H1 (cell line): ENCODE measurements at regions not wholly inside any gene's neighbourhood (a gene's known extent, or its start where the extent isn't known, plus 50 kb on each side); places are given as distances from the start of the nearest gene placed in this dataset.

ENCODE experiments used
- CTCF ChIA-PET: fragments of 300-600 bp; sonication (Branson Sonifier 250); formaldehyde crosslinking; loops from one replicate; lab custom pipeline; 2021; ENCODE audit not compliant: partially characterized antibody; lab: Charles Lee
- POLR2A ChIA-PET: fragments of 300-600 bp; sonication (Branson Sonifier 250); formaldehyde crosslinking; loops from one replicate; lab custom pipeline; 2021; ENCODE audit warnings: inconsistent platforms; ENCODE audit not compliant: partially characterized antibody; lab: Charles Lee
- DNase-seq, 2 experiments: peaks; one replicate each; pipeline versions ENCODE4 v3.0.0 to v3.0.0-alpha.2; 2010 to 2022; ENCODE audit warnings: low spot score in 2 of 2, low read depth in 1 of 2, mixed read lengths in 1 of 2
- FAIRE-seq: peaks from 2 replicates; lab custom pipeline; 2011; peaks lifted over from hg19 to GRCh38; lab: Jason Lieb, UNC
- H2AFZ ChIP-seq: 2 replicates; pipeline ENCODE4 v1.8.1; 2012; ENCODE audit warnings: low read length, inconsistent platforms
- H2AK5ac ChIP-seq: 2 replicates; pipeline ENCODE4 v1.6.1; 2013; ENCODE audit warnings: low read depth, low read length
- H2BK120ac ChIP-seq: replicated peaks from 2 replicates; pipeline ENCODE3; 2013; ENCODE audit warnings: low read depth, low read length, inconsistent platforms
- H2BK12ac ChIP-seq: 2 replicates; pipeline ENCODE4 v1.6.1; 2013; ENCODE audit warnings: low read depth, low read length
- H2BK15ac ChIP-seq: 2 replicates; pipeline ENCODE4 v1.6.1; 2013; ENCODE audit warnings: low read length
- H2BK20ac ChIP-seq: 2 replicates; pipeline ENCODE4 v1.6.1; 2013; ENCODE audit warnings: low read length
- H2BK5ac ChIP-seq: 2 replicates; pipeline ENCODE4 v1.6.1; 2013; ENCODE audit warnings: low read depth, low read length
- H3K14ac ChIP-seq: 2 replicates; pipeline ENCODE4 v1.6.1; 2013; ENCODE audit warnings: inconsistent platforms; ENCODE audit not compliant: insufficient read length
- H3K18ac ChIP-seq: 2 replicates; pipeline ENCODE4 v1.6.1; 2013; ENCODE audit warnings: low read length; ENCODE audit errors: extremely low read depth
- H3K23ac ChIP-seq: 2 replicates; pipeline ENCODE4 v1.6.1; 2013; ENCODE audit warnings: inconsistent platforms; ENCODE audit not compliant: insufficient read length
- H3K23me2 ChIP-seq: 2 replicates; pipeline ENCODE4 v1.6.1; 2013; ENCODE audit warnings: low read depth, low read length
- H3K27ac ChIP-seq: 2 replicates; pipeline ENCODE4 v1.6.1; 2011; ENCODE audit warnings: low read depth, low read length, inconsistent platforms
- H3K27me3 ChIP-seq, 4 experiments: replicated peaks in 1 of 4; 1 replicate in 1 of 4; 2 replicates in 3 of 4; pipeline versions ENCODE4 v1.6.1 to v1.8.1; 2011 to 2013; ENCODE audit warnings: low read length in 3 of 4, mild to moderate bottlenecking in 3 of 4, inconsistent platforms in 2 of 4, mixed read lengths in 2 of 4, moderate library complexity in 1 of 4; ENCODE audit not compliant: control insufficient read depth in 3 of 4, insufficient read depth in 3 of 4; ENCODE audit errors: extremely low read depth in 1 of 4
- H3K36me3 ChIP-seq, 4 experiments: 2 replicates each; pipeline versions ENCODE4 v1.6.1 to v1.8.1; 2011 to 2013; ENCODE audit warnings: mild to moderate bottlenecking in 4 of 4, low read length in 3 of 4, moderate library complexity in 2 of 4, control low read depth in 1 of 4, inconsistent platforms in 1 of 4; ENCODE audit not compliant: insufficient read depth in 4 of 4, control insufficient read depth in 2 of 4
- H3K4ac ChIP-seq: replicated peaks from 2 replicates; pipeline ENCODE3; 2013; ENCODE audit warnings: low read length, low read depth, mixed read lengths, inconsistent platforms; ENCODE audit not compliant: insufficient read length
- H3K4me1 ChIP-seq, 4 experiments: replicated peaks in 1 of 4; 1 replicate in 1 of 4; 2 replicates in 3 of 4; pipeline versions ENCODE4 v1.6.1 to v1.8.1; 2011 to 2013; ENCODE audit warnings: low read length in 3 of 4, inconsistent platforms in 2 of 4, mixed read lengths in 1 of 4; ENCODE audit not compliant: insufficient read depth in 4 of 4, control insufficient read depth in 3 of 4
- H3K4me2 ChIP-seq, 2 experiments: 2 replicates each; pipeline versions ENCODE4 v1.6.1 to v1.8.1; 2011 to 2013; ENCODE audit warnings: low read depth in 2 of 2, low read length in 2 of 2, control low read depth in 1 of 2, inconsistent platforms in 1 of 2, mild to moderate bottlenecking in 1 of 2; ENCODE audit not compliant: insufficient read depth in 1 of 2
- H3K4me3 ChIP-seq, 4 experiments: fragments of 200-600, 300-600 bp in 1 of 4; sonication (generic), shearing (Covaris generic), sonication (Bioruptor Twin) in 1 of 4; 2 replicates each; pipeline versions ENCODE4 v1.5.1 to v1.8.1; 2011 to 2016; ENCODE audit warnings: low read length in 4 of 4, low read depth in 3 of 4, control low read depth in 2 of 4, inconsistent platforms in 2 of 4, mild to moderate bottlenecking in 2 of 4, mixed read lengths in 1 of 4, moderate library complexity in 1 of 4; ENCODE audit not compliant: insufficient read depth in 2 of 4; ENCODE audit errors: extremely low read depth in 1 of 4
- H3K56ac ChIP-seq: replicated peaks from 2 replicates; pipeline ENCODE3; 2013; ENCODE audit warnings: low read depth, mild to moderate bottlenecking, mixed read lengths, low read length, inconsistent platforms; ENCODE audit not compliant: insufficient read length
- H3K79me1 ChIP-seq: 2 replicates; pipeline ENCODE4 v1.6.1; 2013; ENCODE audit warnings: low read depth, low read length, control low read depth
- H3K79me2 ChIP-seq, 2 experiments: 2 replicates each; pipeline versions ENCODE4 v1.6.1 to v1.8.1; 2012 to 2013; ENCODE audit warnings: low read length in 2 of 2, mild to moderate bottlenecking in 2 of 2, inconsistent platforms in 1 of 2; ENCODE audit not compliant: insufficient read depth in 2 of 2, control insufficient read depth in 1 of 2
- H3K9ac ChIP-seq, 4 experiments: replicated peaks in 1 of 4; 1 replicate in 1 of 4; 2 replicates in 3 of 4; pipeline versions ENCODE4 v1.6.1 to v1.8.1; 2011 to 2013; ENCODE audit warnings: low read depth in 3 of 4, low read length in 3 of 4, control low read depth in 2 of 4, mild to moderate bottlenecking in 2 of 4, moderate library complexity in 2 of 4, inconsistent platforms in 1 of 4; ENCODE audit errors: extremely low read depth in 1 of 4
- H3K9me3 ChIP-seq, 2 experiments: 2 replicates each; pipeline versions ENCODE4 v1.6.1 to v1.8.1; 2012 to 2013; ENCODE audit warnings: mild to moderate bottlenecking in 2 of 2, moderate library complexity in 2 of 2, control low read depth in 1 of 2, inconsistent platforms in 1 of 2, low read depth in 1 of 2, low read length in 1 of 2, mixed read lengths in 1 of 2; ENCODE audit not compliant: insufficient read depth in 2 of 2
- H4K20me1 ChIP-seq, 2 experiments: replicated peaks in 1 of 2; 2 replicates each; pipeline versions ENCODE3 to v1.8.1; 2011 to 2013; ENCODE audit warnings: inconsistent platforms in 2 of 2, low read length in 2 of 2, mild to moderate bottlenecking in 1 of 2; ENCODE audit not compliant: insufficient read depth in 2 of 2, control insufficient read depth in 1 of 2
- H4K5ac ChIP-seq: 2 replicates; pipeline ENCODE4 v1.6.1; 2013; ENCODE audit warnings: low read length, low read depth, mixed read lengths, inconsistent platforms; ENCODE audit not compliant: insufficient read length
- H4K8ac ChIP-seq: 2 replicates; pipeline ENCODE4 v1.8.0; 2013; ENCODE audit warnings: mild to moderate bottlenecking, moderate library complexity, low read length, inconsistent platforms; ENCODE audit not compliant: insufficient read depth; ENCODE audit errors: extremely low read depth
- H4K91ac ChIP-seq: replicated peaks from 2 replicates; pipeline ENCODE3; 2013; ENCODE audit warnings: low read length, mixed read lengths, inconsistent platforms; ENCODE audit not compliant: insufficient read length
- BACH1 ChIP-seq: IDR thresholded peaks from 2 replicates; pipeline ENCODE4 v1.6.1; 2012; ENCODE audit warnings: low read length, improper control_type of control experiment
- CTBP2 ChIP-seq: IDR thresholded peaks from 2 replicates; pipeline ENCODE4 v1.7.0; 2011; ENCODE audit warnings: borderline replicate concordance, mild to moderate bottlenecking, moderate library complexity, mixed read lengths, low read length; ENCODE audit not compliant: insufficient read depth, insufficient read length
- GABPA ChIP-seq: IDR thresholded peaks from 2 replicates; pipeline ENCODE4 v1.6.1; 2011; ENCODE audit warnings: mild to moderate bottlenecking, low read length, moderate library complexity, borderline replicate concordance; ENCODE audit not compliant: insufficient read depth
- JUND ChIP-seq: IDR thresholded peaks from 2 replicates; pipeline ENCODE4 v1.6.1; 2011; ENCODE audit warnings: mild to moderate bottlenecking, improper control_type of control experiment, low read length
- PHF8 ChIP-seq: fragments of 200-600 bp; sonication (generic); conservative IDR thresholded peaks from 2 replicates; pipeline ENCODE4 v1.7.1; 2012; ENCODE audit warnings: low read depth, mild to moderate bottlenecking, inconsistent platforms, low read length, moderate library complexity
- SIRT6 ChIP-seq: IDR thresholded peaks from one replicate; pipeline ENCODE4 v1.7.1; 2012; ENCODE audit warnings: low read length, inconsistent platforms
- SIX5 ChIP-seq: IDR thresholded peaks from 2 replicates; pipeline ENCODE4 v1.6.1; 2011; ENCODE audit warnings: mild to moderate bottlenecking, low read depth, low read length
- TBP ChIP-seq: IDR thresholded peaks from 2 replicates; pipeline ENCODE4 v1.6.1; 2011; ENCODE audit warnings: low read depth, low read length, improper control_type of control experiment
- WGBS, 2 experiments: shearing (Covaris generic) in 1 of 2; methylation state at CpG; one replicate each; pipeline versions ENCODE4 v1.1.6 to v1.1.7; 2013 to 2015; ENCODE audit warnings: low lambda C conversion rate in 2 of 2, mixed read lengths in 2 of 2, inconsistent platforms in 1 of 2, low coverage in 1 of 2, missing lambda C conversion rate in 1 of 2; ENCODE audit not compliant: insufficient replicate concordance in 2 of 2, insufficient coverage in 1 of 2, insufficient read length in 1 of 2; ENCODE audit errors: extremely low coverage in 1 of 2, missing lambda C conversion rate in 1 of 2; 5-methylcytosine and 5-hydroxymethylcytosine counted together
- TF ChIP-seq, protein P1 (sequence below): IDR thresholded peaks from 2 replicates; pipeline ENCODE4 v1.6.1; 2011; ENCODE audit warnings: low read length, improper control_type of control experiment

DNA sequence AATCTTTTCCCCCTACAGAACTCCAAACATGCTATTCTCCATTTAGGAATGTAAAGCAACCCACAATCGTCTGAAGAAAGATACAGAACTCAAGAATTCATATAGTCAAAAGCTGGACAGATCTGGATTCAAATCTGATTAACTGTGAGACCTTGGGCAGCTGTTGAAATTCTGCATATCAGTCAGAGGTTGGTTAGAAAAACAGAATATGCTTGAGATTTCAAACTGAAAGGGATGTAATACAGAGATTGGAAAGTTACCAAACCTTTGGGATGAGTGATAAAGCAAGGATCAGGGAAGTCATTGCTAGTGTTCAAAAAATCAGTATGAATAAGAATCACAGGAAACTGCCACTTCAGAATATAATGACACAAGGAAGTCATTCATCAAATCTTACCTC lies 406.6 kb downstream of the HTR7 start:
- H3K4me2 ChIP-seq: no peak overlapping the region
- H3K9me3 ChIP-seq: no peaks in the 10 kb centered on the region; a peak in 1 of 4 replicates
- no peak overlapping the region for H3K9ac ChIP-seq
- no peak for TF ChIP-seq BACH1
- no peak for TF ChIP-seq TBP
- no peak for TF ChIP-seq JUND
- TF ChIP-seq SIX5: no peak
- TF ChIP-seq PHF8: no peak
- TF ChIP-seq CTBP2: no peak
- TF ChIP-seq GABPA: no peak
- TF ChIP-seq SIRT6: no peak
- TF ChIP-seq, protein P1, sequence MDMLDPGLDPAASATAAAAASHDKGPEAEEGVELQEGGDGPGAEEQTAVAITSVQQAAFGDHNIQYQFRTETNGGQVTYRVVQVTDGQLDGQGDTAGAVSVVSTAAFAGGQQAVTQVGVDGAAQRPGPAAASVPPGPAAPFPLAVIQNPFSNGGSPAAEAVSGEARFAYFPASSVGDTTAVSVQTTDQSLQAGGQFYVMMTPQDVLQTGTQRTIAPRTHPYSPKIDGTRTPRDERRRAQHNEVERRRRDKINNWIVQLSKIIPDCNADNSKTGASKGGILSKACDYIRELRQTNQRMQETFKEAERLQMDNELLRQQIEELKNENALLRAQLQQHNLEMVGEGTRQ: no peak
- TF ChIP-seq, all 59 proteins: peak for 0
- no peak overlapping the region for H3K23ac ChIP-seq
- H2AK5ac ChIP-seq: no peak overlapping the region
- H4K5ac ChIP-seq: no peak overlapping the region
- no peak overlapping the region for H3K18ac ChIP-seq
- H3K79me1 ChIP-seq: no peaks in the 10 kb centered on the region
- H2AFZ ChIP-seq: no peak overlapping the region
- CTCF ChIA-PET: interaction anchor here (1.7 kb wide), 1 partner anchor 14 kb away, joined by 3 read pairs; no protein-coding TSS in a partner anchor
- no peak overlapping the region for H2BK20ac ChIP-seq
- H3K36me3 ChIP-seq: no peaks in the 10 kb centered on the region
- no peak overlapping the region for H3K14ac ChIP-seq
- no peak for DNase-seq
- H2BK12ac ChIP-seq: no peak overlapping the region
- H3K4ac ChIP-seq: no peak overlapping the region
- WGBS, 2 experiments: 8% methylated on average over 1 of the region's 1 CpG; no CpG with 5 or more reads in 1 of the 2 experiments
- no peak overlapping the region for H3K27ac ChIP-seq
- no peaks in the 10 kb centered on the region for H3K79me2 ChIP-seq
- no peak overlapping the region for H3K56ac ChIP-seq
- H3K27me3 ChIP-seq: peaks cover 0 to 2% (median 0%) of the 10 kb centered on the region in 4 experiments; a peak in 1 of 7 replicates
- H4K91ac ChIP-seq: no peak overlapping the region
- no peaks in the 10 kb centered on the region for H3K23me2 ChIP-seq
- no peak overlapping the region for H2BK5ac ChIP-seq
- H4K8ac ChIP-seq: no peak overlapping the region
- no peak overlapping the region for H2BK120ac ChIP-seq
- no peak overlapping the region for H3K4me3 ChIP-seq
- no peaks in the 10 kb centered on the region for H3K4me1 ChIP-seq
- H2BK15ac ChIP-seq: no peak overlapping the region
- FAIRE-seq: no peak
- no peaks in the 10 kb centered on the region for H4K20me1 ChIP-seq
- POLR2A ChIA-PET: no interaction called here
